Right forelimb (tissue), 1 donor: ENCODE measurements at regions not wholly inside any gene's neighbourhood (a gene's known extent, or its start where the extent isn't known, plus 50 kb on each side); places are given as distances from the start of the nearest gene placed in this dataset.
"Not testable (repeated sequence)": the region's sequence is repeated elsewhere in the genome, so short reads cannot be mapped to it uniquely, and the experiment has no call there.

Experiments used
- DNase-seq: peaks from one replicate; pipeline ENCODE4 v3.0.0-alpha.2; 2018

DNA sequence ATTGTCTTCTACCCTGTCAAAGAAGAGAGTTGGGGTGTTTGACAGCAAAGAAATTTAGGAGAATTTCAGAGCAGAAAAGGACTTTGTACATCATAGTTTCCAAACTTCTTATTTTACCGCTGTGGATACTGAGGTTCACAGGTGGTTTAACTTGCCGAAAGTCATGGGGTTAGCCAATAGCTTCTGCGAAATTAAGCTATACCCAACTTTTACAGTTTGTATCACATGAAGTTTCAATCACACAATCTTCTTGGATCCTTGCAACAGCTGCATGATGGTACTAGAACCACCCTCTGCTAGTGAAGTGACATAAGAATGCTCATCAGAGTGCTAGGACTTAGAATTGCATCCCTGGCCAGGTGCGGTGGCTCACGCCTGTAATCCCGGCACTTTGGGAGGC lies 345.5 kb downstream of the CD83 start:
- DNase-seq: no peak

DNA sequence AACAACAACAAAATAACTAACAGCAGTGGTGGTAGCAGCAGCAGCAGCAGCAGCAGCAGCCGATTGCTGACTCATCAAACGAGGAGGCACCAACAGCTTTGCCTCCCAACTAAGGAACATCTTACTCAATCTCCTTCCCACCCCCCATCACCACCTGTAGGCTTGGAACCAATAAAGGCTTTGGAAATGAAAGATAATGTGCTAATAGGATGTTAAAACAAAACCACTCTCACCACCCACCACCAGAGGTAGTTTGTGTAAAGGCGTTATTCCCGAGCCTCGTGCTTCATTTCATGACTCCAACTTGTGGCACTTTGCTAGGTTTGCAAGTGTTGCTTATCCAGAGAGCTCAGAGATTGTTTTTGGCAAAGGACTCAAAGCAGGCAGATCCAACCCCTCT lies 346.5 kb downstream of the CD83 start:
- no peak for DNase-seq

DNA sequence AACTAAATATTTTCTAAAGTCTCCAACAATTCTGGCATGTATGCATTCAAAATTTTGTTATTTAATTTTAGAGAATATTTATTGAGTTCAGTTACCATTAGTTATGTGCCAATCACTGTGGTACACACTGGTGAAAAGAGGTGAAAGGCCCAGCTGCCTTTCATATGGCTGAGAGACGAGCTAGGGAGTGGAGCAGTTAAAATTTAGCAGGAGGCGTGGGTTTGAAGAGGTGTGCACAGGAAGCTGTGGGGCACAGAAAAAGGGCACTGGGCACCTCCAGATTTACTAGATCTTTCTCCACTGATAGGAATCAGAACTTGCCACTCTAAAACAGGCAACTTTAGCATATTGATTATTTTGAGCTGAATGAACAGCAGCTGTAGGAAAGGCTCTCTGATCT lies 347.1 kb downstream of the CD83 start:
- DNase-seq: no peak

DNA sequence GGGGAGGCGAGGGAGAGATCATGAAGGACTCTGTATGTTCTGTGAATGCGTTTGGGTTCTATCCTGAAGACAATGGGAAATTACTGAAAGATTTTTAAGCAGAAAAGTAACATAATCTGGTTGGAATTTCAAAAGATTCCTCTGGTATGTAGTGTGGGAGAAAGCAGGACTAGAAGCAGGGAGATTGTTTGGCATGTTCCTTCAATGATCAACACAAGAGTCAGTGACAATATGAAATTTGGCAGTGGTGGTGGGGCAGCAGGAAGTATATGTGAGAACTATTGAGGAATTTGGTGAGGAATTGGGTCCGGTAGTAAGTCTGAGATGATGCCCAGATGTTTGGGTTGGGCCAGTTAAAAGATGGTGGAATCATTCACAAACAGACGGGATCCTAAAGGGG lies 348.7 kb downstream of the CD83 start:
- no peak for DNase-seq

DNA sequence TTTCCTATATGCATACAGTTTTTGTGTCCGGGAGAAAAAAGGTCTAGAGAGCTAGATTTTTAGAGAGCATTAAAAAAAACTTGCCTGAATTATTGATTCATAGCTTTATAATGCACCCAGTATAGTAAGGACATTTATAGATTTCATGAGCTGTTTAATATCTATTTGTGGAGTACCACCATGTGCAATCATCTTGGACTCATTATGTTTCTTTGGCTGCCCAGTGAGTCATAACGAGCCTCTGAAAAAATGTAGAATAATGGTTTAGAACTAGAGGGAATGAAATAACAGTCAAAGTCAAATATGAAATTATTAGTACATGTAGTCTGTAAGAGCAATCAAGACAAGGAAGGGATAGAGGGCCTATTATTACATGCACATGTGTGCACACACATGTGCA lies 350.0 kb downstream of the CD83 start:
- DNase-seq: no peak

DNA sequence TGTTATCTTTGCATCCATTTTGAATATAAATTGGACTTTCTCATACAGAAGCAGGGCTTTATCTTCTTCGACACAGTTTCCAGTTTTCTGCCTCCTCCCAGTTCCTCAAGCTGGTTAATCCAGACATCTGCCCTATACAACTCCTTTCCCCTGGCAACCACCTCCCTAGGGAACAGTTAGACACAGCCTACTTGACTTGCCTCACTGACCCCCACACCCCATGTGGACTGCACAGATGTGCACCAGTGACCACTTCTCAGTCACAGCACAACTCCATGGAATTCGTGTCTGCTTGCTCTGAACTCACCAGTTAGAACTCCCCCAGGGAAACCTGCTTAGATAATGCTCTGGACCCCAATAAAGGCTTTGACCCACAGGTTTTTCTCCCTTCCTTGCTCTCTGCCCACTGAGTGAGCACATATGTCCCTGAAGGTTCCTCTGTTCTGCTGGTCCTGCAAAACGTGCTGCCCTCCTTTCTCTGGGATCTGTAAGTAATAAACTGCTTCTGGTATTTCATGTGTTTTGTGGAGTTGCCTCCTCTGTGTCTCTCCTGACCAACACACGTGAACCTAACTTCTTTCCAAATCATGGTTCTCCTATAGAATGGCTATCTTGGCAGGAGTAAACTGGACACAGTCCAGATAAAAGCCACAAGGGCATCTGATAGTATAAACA lies 351.2 kb downstream of the CD83 start:
- no peak for DNase-seq

DNA sequence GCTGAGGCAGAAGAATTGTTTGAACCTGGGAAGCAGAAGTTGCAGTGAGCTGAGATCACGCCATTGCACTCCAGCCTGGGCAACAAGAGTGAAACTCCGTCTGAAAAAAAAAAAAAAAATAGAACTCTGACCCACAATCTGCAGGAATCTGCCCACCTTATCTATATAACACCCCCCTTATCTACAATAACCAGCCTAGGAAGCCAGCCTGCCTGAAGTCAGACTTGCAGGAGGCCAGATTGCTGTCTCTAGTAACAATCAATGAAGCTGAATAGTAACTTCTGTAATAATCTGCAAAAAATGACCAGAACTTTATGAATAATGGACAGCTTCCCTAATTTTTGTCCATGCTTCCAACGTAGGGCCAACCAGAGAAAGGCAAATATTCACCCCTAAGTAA lies 352.5 kb downstream of the CD83 start:
- DNase-seq: no peak

DNA sequence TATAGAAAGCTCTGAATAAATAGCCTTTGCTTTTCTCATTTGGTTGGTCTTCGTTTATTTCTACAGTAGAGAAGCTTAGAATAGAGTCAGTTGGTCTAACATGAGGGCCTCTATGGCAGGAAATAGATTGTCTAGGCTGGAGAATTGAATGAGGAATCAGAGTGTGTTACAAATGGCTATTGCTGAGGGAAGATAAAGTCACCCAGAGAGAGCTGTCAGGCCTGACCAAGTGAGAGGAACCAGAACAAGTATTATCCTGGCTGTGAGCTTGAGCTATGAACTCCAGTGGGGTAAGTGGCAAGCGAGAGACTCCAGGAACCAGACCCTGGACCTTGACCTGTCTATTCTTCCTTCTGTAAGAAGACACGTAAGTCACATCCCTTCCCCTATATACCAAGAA lies 353.1 kb downstream of the CD83 start:
- DNase-seq: no peak

DNA sequence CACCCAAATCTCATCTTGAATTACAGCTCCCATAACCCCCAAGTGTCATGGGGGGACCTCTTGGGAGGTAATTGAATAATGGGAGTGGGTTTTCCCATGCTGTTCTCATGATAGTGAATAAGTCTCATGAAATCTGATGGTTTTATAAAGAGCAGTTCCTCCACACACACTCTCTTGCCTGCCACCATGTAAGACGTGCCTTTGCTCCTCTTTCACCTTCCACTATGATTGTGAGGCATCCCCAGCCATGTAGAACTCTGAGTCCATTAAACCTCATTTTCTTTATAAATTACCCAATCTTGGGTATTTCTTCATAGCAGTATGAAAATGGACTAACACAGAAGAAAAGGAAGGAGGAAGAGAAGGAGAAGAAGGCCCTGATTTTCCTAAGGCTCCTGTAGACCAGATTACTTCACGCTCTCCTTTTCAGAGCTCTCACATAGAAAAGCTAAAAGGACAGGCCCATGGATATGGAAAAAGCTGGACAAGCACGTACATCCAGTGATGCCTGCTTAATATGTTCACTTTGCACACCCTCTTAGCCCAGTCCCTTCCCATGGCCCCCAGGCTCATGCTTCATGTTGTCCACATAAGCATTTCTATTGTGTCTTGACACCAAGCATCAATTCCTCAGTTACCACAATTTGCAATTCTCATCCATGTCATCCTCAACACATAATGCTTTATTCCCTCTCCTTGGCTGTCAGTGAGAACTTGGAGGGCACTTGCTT lies 354.8 kb downstream of the CD83 start:
- no peak for DNase-seq

DNA sequence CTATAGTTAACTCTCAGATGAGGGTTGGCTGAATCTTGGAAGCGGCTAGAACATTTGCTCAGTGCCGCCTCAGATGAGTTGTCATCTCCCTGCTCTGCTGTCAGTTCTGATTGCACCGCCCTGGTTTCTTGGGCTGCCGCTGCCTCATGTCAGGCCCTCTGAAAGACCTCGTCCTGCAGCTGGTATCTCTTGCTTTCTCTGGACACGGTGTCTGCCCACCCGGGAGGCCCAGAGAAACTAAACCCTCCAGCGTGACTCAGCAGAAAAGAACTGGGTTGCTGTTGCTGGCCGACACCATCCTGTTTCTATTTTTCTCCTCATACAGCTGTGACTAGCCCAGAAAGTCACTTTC lies 355.4 kb downstream of the CD83 start:
- no peak for DNase-seq

DNA sequence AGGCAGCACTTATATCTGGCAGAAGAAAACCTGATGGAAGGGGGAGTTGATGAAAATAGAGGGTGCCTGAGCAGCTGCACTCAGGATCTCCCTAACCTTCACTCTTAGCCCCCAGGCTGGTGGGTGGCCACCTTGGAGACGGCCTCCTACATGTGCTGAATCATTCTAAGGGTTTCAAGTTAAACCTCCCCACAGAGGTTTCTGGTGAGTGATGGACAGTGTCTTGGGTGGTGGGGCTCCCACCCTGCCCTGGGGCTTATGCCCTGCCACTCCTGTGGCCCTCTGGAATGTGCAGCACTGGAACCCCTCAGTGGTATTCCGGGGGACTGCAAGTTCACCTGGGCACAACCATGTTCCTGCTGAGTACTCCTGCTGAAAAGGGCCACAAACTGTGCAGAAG lies 357.2 kb downstream of the CD83 start:
- no peak for DNase-seq

DNA sequence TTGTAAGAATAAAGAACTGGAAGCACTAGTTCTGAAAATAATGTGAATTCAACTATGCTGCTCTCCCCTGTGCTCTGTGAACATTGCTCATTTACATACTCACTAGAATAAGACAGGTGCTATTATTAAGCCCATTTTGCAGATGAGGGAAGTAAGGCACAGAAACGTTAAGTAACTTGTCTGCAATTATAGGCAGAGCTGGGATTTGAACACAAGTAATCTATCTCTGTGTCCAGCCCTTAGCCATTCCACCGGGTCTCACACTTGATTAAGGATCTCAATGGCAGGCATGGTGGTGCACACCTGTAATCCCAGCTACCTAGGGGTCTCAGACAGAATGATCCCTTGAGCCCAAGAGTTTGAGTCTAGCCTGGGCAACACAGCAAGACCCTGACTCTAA lies 357.7 kb downstream of the CD83 start:
- DNase-seq: no peak

DNA sequence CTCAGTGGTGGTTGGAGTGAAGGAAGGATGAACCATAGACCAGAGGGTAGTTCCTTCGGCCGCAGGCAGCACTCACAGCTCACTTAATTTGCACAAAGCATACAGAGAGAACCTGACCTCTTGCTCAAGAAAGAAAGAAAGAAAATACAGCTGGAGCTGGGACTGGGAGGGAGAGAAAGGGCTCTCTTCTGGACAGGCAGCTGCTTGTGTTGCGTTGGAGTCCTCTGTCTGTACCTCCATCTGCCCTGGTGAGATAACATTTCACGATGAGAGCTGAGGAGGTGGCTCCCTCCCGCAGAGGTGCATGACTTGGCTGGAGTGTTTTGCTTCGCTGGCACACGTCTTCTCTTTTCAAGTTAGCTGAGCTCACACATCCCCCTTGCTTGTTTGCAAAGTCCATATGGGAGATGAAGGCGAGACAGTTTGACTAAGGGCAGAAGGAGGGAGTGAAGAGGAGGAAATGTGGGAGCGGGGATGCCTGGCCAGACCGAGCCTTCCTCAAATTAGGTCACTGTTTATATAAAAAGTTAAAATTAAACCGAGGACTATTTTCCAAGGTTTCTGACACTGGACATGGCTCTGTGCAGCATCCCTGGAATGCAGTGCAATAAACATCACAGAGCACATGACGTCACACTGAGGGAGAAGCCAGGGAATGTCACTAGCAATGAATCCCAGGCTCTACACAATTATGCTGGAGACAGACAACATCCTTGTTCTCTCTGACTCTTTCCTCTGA lies 359.4 kb downstream of the CD83 start:
- DNase-seq: peak; percentile 74

DNA sequence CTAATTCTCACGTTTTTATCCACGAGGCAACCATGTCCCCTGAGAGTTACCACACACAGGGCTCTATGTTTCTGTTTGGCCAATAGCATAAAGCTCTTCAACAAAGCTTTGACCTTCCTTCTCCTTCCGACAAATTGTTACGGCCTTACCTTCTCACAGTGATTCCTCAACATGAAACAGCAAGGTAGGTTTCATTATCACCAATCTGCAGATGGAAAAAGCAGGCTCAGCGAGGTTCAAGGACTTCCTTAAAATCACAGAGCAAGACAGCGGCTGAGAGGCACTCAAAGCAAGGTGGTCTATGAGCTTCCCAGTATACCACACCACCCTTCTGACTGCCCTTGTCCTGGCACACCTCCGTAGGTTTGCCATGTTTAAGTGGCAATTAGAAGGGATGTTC lies 360.0 kb downstream of the CD83 start:
- DNase-seq: no peak

DNA sequence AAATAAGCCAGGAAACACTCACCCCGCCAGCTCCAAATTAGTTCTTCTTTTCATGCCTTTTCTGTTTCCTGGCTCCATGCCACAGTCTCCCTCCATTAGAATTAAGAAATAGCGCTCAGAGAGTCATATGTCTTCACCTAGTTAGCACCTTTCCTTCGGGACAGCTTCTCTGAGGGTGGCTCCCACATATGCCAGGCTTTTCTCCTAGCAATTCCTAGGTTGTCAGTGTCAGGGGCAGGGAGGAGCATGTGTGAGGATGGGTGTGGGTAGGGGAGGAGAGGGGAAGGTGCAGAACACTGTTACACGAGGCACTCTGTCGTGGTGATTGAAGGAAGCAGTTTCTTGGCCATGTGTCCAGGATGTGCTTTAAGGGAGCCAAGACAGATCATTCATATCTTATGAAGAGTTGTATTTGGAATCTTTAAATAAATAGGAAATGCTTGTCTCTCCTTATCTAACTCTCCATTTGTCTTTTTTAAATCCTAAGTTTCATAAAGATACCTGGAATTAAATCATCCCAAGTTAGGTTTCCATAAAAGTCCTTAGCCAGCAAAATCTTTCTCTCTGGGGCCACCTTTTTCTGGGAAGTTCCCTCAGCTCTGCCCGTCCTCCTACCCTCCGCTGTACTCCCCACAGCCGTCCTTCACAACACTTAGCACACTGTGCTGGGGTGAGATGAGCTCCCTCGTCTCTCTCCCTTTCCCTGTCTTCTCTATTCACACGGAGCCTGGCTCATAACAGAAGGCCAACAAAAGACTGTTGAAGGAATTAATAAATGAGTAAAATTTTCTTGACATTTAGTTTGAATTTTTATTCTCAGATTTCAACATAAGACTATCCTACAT lies 361.0 kb downstream of the CD83 start:
- DNase-seq: no peak

DNA sequence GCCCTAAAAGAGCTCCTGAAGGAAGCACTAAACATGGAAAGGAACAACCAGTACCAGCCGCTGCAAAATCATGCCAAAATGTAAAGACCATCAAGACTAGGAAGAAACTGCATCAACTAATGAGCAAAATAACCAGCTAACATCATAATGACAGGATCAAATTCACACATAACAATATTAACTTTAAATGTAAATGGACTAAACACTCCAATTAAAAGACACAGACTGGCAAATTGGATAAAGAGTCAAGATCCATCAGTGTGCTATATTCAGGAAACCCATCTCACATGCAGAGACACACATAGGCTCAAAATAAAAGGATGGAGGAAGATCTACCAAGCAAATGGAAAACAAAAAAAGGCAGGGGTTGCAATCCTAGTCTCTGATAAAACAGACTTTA lies 364.4 kb downstream of the CD83 start:
- DNase-seq: not testable (repeated sequence)

DNA sequence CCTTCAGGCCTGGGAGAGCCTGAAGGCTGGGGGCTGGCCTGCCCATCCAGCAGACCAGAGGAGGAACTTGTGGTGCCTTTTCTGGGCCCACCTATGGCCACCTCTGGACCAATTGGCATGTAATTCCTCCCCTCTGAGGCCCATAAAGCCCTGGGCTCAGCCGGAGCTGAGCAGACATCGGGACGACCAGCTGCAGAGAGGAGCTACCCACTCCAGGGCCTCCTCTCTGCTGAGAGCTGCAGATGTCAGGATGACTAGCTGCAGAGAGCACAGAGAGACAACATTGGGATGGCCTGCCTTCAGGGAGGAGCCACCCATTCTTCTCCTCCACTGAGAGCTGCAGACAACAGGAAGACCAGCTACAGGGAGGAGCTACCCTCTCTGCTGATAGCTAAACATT lies 370.1 kb downstream of the CD83 start:
- DNase-seq: no peak

DNA sequence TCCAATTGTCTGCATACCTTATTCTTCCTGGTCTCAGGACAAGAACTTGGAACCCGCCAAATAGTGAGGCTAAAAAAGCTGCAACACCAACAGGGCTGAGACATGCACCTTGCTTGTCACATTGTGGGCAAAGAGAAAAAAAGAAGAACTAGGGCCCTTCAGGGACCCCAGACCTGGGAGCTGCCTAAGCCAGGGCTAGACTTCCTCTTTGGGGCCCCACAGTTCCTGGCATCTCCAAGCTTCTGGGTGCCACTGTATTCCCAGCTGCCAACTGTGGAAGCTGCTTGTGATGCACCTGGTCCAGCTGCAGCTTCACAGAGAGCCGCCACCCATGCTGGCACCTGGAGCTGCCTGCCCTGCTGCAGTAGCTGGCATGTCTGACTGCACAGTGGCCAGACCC lies 370.6 kb downstream of the CD83 start:
- no peak for DNase-seq

DNA sequence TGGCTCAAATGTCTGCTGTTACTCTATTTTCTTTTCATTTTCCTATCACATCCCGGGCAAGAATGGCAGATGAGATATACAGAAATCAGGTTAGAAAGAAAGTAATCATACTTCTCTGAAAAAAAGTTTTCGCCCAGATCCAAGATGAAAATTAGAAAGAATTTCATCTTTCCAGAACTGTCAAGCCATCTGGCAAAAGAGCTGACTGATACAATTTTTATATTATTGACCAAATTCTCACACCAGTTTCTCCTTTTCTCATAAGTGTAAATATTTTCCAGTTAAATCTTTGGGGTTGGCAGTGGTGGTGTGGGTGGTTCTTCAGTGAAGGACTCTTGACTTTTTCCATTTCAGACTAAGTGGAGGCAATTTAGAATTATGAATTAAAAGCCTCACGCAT lies 371.9 kb downstream of the CD83 start:
- no peak for DNase-seq

DNA sequence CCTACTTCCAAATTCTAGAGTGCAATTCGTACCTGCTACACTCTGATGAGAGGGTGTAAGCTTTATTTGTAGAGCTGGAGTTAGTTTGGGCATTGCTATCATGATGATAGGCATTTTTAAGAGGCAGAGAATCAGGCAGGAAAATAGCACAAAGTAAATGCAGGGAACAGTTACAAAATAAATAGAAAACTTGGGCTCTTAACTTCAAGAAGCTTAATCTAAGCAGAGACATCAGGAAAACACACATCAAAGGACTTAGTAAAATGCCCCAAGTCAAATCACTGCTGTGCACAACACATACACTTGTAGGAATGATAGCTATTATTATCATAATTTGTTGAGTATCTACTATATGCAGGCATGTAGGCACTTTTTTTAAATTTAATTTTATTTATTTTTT lies 381.2 kb downstream of the CD83 start:
- no peak for DNase-seq

DNA sequence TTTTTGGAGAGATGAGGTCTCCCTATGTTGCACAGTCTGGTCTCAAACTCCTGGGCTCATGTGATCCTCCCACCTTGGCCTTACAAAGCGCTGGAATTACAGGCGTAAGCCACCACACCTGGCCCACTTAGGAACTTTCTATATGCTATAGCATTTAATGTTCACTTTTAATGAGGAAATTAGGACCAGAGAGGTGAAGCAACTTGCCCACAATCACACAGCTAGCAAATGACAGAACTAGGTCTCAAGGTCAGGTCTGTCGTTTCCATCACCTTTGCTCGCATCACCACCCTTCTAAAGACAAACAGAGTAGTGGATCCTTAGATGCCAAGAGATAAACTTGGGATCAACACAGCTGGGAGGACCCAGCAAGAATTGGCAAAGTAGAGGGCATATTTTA lies 381.7 kb downstream of the CD83 start:
- no peak for DNase-seq

DNA sequence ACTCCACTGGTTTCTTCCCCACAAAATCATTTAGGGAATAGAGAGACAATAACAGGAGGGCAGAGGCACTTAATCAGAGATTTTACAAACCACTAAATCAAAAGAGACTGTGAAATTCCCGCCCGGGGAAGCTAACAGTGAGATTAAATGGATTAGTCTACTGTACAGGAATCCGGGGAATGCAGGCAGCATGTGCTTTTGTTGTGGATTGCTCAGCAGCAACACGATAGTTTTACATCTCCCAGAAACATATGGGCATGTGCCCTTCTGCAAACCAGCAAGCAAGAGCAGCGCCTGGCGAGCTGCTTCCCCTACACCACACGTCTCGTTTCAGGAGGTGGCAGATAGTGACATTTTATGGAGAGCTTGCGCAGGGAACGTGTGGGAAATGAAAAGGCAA lies 382.3 kb downstream of the CD83 start:
- no peak for DNase-seq

DNA sequence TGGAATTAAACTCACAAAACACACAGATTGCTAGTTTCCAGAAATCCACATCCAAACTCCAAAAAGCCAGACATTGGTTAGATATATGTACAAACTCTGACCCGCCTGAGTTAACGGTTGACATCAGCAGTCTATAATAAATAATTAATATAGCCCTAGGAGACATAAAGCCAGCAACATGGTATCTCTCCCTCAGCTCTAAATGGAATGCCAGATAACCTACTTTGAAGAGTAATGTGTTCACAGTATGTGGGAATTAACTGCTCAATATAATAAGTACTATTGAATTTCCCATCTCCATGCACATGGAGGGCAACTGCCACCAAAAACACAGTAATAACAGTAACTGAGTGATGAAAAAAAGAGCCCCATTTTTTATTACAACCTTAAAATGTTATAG lies 383.2 kb downstream of the CD83 start:
- no peak for DNase-seq
